HG03135 (cell line): ENCODE measurements at regions not wholly inside any gene's neighbourhood (a gene's known extent, or its start where the extent isn't known, plus 50 kb on each side); places are given as distances from the start of the nearest gene placed in this dataset.

Experiments used
- ATAC-seq: cut with Tn5 transposase; IDR thresholded peaks from one replicate; pipeline ENCODE4 v1.9.1; 2021; ENCODE audit warnings: mild to moderate bottlenecking, moderate library complexity; ENCODE audit not compliant: unreplicated experiment

DNA sequence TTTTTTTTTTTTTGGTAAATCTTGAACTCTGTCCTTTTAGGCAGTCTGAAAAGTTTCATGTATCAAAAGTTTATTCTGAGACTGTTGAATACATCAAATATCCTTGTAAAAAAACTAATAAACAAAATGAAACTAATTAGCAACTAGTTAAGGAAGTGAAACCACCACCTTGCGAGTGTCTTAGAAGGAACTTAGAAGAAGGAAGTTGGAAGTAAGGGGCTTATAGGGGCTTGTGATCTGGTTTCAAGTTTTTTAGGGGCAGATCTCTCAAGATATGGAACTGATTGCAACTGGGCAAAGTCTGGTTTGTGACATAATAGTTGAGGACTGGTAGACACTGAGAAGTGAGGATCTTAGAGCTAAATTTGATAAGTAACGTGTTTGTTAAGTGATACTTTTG, 748.8 kb downstream of the C12orf50 start:
- ATAC-seq, result peak; percentile 91

DNA sequence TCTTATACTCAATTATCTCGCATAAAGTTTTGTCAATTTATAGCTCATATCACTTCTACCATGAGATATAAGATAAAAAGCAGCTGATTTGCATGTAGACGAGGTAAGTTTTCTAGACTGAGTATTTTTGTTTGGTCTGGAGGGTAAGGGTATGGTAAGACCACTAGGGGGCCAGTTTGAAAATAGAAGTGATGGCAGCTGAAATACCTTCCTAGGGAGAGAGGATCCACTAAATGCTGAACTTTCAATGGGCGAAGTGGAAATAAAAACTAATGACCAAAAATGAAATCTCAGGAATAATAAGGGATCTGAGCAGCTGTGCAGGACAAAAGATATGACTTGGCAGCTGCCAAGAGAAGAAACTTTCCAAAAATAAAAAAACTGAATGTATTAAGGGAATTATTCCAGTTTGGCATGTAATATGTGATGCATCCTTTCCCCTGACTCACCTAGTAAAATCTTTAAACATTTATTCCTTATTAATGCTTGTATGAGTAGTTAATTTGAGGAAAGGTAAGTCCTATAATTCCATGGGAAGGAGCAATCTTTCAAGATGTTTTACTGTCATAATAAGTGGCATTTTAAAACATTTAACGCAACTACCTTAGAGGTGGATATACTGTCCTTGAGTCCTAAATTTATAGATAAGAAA, 754.5 kb downstream of the C12orf50 start:
- ATAC-seq, result peak; percentile 76

DNA sequence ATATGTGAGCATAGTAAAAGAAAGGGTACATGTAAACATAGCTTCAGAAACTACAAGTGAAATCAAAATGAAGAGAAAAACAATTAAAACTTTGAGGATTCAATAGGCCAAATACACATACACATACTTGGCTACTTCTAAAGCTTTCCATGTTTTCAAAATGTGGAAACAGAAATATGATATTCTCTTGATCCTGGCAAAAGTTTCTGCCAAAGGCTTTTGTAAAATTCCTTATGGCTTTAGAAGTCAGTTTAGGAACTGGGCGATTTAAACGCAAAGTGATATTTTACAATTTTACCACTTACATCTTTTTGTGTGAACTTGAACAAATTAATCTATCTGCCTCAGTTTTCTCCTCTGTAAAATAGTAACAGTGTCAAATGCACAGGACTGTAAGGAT, 756.4 kb downstream of the C12orf50 start:
- ATAC-seq, result no peak

DNA sequence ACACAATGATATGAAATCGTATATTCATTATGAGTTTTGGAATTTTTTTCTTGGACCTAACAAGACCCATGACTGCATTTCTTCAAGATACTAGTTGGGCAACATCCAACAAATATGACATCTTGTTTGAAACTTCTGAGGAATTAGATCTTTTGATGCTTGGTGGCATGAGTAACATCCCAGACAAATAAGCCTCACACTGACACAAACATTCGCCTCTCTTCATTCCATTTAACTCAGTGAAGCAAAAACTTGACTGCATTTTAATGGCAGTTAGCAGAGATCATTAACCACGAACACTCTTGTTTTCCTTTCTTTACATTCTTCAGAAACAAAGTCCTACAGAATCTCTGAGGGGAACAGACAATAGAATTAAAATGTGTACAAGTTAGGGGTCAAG, 758.3 kb downstream of the C12orf50 start:
- ATAC-seq, result no peak

DNA sequence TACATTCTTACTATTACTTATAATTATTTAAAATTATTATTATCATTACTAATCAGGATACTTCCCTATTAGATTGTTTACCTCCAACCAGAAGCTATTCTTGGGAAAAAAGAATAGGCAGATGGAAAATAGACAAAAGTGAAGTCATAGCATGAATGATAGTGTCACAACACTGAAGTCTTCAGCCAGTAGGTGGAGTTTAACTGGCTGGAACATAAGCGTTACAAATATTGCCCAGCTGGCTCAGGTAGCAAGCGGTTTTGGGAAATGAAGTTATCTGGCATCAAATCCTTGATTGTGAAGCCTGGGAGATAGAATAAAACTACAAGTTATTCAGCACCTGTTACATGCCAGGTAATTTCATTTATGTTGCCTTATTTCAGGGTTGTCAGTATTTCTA, 762.9 kb downstream of the C12orf50 start:
- ATAC-seq, result no peak

DNA sequence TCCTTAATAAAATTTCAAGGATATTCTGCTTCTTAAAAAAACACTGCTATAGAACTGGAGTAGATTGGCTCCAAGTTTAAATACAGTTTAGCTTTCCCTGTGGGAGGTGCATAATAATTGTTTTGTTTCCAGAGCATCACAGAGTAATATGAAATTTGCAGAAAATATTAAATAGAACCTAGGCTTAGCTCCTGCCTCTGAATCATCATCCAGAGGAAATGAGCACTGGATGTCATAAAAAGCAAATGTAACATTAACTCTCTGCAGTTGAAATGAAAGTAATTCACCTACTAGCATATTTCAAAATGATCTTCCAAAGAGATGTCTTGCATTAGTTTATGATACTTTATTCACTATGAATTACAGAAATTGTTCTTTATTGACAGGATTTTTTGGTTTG, 769.8 kb downstream of the C12orf50 start:
- ATAC-seq, result no peak

DNA sequence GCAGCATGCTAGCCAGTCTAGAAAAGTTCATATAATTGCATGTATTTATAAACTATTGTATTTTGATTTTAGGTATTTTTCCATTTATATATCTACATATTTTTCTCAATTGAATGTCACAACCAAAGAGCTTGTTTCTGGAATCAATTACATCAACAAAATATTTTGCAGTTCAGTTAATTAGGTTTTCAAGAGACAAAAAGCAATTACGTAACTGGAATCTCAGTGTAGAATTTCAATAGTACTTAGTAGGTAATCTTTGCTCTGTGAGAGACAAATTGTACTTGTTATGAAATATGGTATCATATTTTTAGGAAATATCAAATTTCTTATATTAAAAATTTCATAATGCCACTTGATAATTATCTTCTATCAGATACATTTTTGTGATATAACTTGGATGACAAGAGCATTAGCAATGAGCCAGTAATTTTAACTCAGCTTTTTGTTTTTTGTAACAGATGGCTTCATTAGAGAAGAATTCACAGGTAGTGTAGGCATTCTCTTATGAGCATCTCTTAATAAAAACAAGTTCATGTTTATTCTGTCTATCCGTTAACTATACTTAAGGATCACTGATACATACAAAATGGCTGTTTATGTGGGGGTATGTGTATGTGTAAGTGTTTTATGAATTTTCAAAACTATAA, 774.7 kb downstream of the C12orf50 start:
- no peak for ATAC-seq

DNA sequence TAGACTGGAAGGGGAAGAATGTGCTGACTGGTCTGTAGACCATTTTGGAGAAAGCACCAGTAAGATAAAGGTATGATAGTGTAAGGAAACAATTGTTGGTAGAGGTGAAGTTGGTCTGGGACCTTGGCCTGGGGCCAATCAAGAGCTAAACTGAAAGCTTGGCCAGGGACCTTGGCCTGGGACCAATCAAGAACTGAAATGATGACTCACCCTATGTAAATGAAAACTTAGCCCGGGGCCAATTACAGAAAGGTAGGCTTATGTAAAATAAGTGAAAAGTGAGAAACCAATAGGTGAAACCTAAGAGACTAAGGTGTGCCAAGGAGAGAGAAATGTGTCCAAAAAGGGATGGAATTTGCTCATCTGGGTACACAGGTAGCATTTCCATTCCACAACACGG, 776.0 kb downstream of the C12orf50 start:
- no peak for ATAC-seq

DNA sequence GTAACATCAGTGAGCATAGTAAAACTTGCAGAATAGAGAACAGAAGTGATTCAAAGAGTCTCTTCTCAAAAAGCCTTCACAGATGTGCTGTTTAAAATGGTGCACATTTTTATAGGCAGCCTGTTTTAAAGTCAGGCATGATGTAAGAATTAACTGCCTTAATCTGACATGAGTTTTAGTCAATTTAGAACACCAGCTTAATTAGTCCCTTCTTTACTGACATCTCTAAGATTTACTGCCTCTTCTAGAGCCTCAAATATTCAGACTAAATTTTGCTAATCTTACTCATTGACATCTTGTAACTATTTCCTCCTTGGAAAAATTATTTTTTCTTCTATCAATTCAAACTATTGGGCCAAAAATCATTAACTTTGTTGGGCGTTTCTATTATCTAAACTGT, 782.5 kb downstream of the C12orf50 start:
- no peak for ATAC-seq

DNA sequence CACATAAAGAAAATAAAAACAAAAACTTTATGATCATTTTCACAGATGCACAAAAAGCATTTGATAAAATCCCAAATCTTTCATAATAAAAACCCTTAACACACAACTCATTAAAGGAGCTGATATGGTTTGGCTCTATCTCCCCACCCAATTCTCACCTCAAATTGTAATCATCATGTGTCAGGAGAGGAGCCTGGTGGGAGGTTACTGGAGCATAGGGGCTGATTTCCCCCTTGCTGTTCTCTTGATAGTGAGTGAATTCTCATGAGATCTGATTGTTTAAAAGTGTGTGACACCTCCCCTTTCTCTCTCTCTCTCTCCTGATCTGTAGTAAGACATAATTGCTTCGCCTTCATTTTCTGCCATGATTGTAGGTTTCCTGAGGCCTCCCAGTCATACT, 790.7 kb downstream of the C12orf50 start:
- no peak for ATAC-seq

DNA sequence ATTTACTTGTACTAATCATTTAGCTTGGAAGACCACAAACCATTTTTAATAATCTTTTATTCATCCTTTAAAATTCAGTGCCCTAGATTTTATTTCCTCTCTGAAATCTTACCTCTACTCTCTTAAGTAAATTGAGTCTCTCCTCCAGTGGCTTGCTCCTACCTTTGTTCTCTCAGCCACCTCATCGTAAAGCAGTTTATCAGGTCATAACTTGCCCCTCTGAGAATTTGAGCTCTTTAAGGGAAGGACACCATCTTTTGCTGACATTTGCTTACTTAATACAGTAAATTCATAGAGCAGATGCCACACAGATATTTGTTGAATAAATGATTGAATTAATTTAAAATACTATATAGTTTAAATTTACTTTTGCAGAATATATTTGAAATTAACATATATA, 794.3 kb downstream of the C12orf50 start:
- no peak for ATAC-seq

DNA sequence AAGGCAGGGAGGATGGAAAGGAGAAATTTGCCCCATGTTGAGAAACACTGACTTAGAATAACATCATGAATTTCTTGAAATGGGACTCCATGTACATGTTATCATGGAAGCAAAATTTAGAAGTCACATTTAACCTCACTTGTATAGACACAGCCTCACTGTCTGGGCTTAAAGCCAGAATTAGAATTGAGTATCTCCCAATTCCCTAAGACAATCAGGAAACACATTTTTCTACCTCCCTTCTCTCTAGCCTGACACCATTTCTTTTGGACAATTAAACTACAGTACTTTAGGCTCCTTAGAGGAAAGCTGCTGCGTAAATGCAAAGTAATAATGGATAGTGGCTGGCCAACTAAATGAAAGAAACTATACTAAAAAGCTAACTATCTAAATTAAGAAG, 795.5 kb downstream of the C12orf50 start:
- no peak for ATAC-seq

DNA sequence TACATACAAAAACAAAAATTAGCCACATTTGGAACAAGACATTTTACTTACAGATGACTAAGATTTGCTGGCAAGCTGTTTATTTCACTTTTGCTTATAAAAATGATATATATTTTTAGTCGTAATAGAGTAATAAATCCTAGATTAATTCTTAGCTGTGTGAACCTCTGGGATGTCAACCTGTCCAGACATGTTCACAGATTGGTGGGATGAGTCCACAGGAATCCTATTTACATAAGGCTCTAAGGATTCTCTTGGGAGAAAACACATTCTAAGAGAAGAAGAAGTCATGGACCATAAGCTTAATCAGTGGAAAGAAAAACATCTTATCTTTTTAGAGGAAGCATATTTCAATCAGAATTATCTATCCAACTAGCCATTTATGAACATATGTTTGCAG, 797.4 kb downstream of the C12orf50 start:
- no peak for ATAC-seq

DNA sequence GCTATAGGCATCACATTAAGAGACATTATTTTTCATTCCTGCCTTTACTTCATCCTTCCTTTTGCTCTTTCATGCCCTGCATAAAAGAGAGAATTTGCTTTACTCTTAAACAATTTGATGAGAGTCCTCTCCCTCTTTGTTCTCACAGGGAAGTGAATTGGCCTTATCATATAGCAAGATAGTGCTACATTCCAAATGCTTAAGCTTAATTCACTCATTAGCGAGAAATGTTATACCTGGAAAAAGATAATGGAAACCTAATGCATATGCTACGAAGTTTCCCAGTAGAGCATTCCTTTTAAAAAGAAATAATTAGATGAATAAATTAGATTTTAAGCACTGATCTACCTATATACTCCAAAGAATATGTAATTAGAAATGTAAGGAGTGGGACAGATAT, 798.8 kb downstream of the C12orf50 start:
- no peak for ATAC-seq

DNA sequence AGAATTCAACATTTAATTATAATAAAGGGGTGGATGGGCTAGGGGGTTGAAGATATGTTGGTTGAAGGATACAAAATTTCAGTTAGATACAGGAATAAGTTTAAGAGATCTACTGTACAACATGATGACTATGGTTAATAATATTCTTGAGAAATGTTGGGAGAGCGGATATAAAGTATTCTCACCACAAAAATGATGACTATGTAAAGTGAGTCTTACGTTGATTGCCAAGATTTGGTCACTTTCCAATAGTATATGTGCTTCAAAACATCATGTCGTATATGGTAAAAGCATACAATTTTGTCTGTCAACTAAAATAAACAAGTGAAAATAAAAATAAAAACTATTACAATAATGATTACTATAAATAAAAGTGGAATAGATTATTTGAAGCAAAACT, 802.0 kb downstream of the C12orf50 start:
- no peak for ATAC-seq

DNA sequence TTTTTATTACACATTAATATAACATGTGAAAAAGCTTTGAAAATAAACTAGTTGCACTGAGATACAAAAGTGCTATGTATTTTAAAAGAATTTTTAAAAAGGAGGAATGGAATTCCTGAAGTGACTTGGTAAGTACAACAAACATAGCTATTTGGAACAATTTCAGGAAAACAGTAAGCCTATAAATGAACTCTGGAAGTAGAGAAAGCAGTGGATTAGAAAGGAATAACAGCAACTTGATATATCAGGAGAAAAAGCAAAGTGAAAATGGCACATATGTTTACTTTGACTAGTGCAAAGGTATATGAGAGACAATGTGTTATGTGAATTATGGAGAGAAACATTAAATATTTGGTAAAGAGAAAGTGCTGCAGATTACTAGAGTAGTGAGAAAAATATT, 811.7 kb downstream of the C12orf50 start:
- no peak for ATAC-seq

DNA sequence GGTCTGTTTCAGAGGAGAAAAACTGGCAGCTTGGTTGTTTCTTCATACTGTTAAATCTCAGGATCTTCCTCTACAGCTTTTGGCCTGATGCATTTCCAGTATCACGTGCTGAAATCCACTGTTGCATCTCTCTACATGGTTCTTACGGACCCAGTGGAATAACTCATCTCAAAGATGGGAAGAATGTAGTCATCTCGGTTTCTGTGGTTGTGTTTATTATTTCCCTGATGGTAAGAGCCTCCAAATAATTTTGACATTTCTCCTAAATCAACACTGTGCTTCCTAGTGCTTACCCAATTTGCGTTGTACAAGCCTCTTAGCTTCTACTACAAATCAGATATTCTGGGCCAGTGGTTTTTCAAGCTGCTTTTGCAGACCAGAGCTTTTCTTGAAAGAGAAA, 812.8 kb downstream of the C12orf50 start:
- no peak for ATAC-seq

DNA sequence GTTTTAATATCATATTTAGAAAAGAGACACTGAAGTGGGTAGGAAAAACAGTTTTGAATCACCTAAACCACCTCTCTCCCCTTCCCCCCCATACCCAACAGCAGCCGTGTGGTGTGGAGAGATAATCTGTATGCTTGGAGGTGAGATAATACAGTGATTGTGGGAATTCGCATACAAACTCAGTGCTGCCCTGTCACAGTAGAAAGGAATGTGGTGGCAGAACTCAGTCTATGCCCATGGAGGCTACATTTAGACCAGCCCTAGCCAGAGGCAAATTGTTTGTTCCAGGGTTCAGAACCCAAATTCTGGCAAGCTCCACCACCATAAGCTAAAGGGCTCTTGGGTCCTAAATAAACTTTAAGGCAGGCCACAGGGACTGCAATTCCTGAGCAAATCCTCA, 827.0 kb downstream of the C12orf50 start:
- ATAC-seq, result no peak

DNA sequence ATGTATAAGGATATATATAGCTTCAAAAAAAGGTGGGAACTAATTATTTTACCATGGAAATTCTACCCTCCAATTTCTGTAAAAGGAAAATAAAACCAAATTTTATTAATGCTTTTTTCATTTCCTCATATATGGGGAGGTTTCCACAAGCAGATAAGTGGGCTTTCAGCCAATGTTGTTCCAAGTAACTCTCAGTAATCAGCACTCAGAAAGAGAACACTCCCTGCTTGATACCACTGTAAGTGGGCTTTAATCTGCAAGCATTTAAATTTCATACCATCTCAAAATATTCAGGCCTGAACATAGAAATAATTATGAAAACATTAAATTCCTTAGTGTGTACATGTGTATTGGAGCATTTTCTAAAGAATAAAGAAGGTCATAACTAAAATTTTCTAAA, 827.6 kb downstream of the C12orf50 start:
- no peak for ATAC-seq

DNA sequence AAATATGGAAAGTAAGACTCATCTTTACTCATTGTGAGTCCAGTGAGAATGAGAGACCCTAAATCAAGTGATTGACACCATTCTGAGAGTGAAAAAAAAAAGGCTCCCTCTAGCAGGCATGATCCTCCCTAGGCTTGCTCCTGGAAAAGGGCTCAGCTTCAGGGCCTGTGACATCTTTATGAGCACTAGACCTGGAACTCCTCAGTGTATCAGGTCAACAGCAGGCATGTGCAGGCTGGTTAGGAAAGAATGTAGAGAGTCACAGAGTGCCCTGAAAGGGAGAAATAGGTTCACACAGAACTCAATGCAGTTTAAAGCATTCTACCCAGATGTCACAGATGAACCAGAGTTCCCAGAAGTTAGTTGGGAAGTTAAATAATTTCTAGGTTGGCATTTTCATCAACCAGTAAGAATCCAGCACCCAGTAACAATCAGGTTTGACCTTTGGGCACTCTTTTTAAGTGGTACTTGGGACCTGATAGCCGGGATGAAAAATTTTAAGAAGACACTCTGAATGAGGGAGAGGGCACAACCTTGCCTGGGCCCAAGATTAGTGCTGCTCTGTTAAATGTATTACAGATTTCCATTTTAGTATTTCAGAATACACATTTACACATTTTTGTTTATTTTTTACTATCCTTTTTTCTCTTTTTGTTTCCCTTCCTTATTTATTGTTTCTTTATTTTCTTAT, 828.8 kb downstream of the C12orf50 start:
- ATAC-seq, result no peak

DNA sequence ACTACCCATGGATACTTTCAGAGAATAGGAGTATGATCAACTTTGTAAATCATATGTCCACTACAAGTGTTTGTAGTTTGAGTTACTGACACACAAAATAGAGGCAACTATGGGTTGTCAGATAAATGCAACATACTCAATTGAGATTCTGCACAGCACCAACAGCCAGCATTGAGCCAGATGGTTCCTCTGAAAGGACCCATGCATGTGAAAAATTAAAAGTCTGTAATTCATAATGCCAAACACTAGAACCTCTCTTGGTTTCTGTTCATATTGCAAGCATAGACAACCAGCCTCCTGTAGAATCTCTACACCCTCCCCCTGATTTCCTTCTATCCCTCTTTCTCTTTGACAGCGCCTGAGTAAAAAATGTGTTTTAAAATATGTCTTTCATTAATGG, 831.0 kb downstream of the C12orf50 start:
- ATAC-seq, result no peak

DNA sequence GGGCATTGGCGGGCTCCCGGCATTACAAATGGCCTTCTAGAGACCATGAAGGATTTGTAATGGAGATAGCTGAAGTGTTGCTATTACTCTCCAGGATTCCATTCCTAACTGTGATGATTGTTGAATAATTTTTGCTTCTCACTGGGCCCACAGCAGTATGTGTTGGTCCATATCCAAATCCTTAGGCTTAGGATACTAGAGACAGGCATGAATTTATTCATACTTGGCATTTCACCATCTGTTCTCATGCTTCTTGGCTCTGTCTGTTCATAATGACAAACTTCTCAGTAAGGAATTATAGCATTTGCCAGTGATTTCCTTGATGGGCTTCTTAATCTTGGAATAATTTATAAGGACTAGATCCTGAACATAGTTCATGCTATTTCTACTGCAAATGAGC, 832.9 kb downstream of the C12orf50 start:
- ATAC-seq, result no peak
